GM19193 (cell line): ENCODE measurements at regions not wholly inside any gene's neighbourhood (a gene's known extent, or its start where the extent isn't known, plus 50 kb on each side); places are given as distances from the start of the nearest gene placed in this dataset.

ENCODE experiments used
- POLR2A ChIP-seq: IDR thresholded peaks from 4 replicates; pipeline ENCODE4 v1.6.1; 2011; ENCODE audit not compliant: insufficient read depth, insufficient read length; ENCODE audit errors: extremely low read depth

DNA sequence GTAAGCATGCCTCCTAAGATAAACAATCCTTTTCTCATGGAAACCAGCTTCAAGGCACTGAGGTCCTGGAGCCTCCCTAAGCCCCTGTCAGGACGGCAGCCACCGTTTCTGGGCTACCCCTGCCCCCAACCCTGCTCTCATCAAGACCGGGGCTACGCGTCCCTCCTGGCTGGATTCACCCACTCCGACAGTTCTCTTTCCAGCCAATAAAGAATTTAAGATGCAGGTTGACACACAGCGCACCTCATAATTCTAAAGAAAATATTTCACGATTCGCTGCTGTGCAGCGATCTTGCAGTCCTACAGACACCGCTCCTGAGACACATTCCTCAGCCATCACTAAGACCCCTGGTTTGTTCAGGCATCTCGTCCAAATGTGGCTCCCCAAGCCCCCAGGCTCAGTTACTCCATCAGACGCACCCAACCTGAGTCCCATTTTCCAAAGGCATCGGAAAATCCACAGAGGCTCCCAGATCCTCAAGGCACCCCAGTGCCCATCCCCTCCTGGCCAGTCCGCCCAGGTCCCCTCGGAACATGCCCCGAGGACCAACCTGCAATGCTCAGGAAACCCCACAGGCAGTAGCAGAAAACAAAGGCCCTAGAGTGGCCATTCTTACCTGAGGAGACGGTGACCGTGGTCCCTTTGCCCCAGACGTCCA lies 336.3 kb downstream of the TMEM121 start:
- TF ChIP-seq POLR2A = peak; percentile 48

DNA sequence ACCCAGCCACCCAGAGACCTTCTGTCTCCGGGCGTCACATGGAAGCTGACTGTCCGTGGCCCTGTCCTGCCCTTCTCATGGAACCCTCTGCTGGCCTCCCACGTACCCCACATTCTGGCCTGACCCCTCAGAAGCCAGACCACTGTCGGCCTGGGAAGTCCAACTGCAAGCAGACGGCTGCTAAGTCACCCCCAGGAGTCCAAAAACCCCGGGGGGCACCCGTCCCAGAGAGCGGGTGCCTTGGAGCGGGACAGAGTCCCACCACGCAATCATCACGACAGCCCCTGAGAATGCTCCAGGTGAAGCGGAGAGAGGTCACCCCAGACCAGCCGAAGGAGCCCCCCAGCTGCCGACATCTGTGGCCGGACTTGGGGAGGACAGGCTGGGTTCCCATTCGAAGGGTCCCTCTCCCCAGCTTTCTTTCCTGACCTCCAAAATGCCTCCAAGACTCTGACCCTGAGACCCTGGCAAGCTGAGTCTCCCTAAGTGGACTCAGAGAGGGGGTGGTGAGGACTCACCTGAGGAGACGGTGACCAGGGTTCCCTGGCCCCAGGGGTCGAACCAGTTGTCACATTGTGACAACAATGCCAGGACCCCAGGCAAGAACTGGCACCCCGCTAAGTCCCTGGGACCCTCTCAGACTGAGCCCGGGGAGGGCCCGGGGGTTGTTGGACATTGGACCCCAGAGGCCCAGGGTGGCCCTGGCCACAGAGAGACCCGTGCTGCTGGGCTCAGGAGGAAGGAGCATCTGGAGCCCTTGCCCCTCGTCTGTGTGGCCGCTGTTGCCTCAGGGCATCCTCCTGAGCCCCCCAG lies 337.1 kb downstream of the TMEM121 start:
- peak; percentile 19 for TF ChIP-seq POLR2A

DNA sequence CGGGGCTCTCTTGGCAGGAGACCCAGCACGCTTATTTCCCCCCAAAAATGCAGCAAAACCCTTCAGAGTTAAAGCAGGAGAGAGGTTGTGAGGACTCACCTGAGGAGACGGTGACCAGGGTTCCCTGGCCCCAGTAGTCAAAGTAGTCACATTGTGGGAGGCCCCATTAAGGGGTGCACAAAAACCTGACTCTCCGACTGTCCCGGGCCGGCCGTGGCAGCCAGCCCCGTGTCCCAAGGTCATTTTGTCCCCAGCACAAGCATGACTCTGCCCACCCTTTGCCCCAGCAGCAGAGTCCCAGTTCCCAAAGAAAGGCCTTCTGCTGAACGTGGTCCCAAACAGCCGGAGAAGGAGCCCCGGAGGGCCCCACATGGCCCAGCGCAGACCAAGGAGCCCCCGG lies 337.7 kb downstream of the TMEM121 start:
- TF ChIP-seq POLR2A = no peak

DNA sequence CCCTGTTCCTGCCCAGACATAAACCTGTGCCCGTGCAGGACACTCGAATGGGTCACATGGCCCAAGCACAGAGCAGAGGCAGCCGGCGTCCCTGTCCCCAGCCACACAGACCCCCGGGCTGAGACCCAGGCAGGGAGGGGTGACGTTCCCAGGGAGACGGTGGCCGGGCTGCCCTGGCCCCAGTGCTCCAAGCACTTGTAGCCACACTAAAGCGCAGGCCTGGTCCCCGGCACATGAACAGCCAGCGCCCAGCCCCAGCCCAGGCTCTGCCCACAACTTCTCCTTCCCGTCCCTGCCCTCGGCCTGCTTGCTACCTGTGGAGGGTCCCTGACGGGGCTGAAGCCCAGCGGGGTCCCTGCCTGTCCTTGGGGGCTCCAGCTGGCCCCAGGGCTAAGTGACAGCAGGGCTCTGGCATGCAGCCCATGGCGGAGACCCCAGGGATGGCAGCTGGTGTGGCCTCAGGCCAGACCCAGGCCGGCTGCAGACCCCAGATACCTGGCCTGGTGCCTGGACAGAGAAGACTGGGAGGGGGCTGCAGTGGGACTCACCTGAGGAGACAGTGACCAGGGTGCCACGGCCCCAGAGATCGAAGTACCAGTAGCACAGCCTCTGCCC lies 338.4 kb downstream of the TMEM121 start:
- no peak for TF ChIP-seq POLR2A

DNA sequence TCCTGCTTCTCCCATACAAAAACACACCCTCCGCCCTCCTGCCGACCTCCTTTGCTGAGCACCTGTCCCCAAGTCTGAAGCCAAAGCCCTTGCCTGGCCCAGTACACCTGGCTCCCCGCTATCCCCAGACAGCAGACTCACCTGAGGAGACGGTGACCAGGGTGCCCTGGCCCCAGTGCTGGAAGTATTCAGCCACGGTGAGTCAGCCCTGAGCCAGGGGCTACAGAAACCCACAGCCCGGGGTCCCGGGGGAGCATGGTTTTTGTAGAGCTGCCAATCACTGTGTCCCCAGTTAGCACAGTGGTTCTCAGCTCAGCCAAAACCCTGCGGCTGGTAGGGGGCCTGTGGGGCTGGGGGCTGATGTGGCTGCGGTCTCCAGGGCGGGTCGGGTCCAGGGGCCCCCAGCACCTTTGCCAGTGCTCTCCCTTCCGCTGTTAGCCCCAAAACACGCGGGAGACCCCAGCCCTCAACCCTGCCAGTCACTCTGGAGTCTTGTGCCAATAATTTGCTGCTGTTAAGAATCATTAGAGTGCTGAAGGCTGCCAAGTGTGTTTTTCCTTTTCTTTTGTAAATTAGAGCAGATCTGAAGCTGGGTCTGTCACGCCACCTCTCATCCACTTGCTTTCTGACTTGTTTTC lies 339.0 kb downstream of the TMEM121 start:
- TF ChIP-seq POLR2A = no peak

DNA sequence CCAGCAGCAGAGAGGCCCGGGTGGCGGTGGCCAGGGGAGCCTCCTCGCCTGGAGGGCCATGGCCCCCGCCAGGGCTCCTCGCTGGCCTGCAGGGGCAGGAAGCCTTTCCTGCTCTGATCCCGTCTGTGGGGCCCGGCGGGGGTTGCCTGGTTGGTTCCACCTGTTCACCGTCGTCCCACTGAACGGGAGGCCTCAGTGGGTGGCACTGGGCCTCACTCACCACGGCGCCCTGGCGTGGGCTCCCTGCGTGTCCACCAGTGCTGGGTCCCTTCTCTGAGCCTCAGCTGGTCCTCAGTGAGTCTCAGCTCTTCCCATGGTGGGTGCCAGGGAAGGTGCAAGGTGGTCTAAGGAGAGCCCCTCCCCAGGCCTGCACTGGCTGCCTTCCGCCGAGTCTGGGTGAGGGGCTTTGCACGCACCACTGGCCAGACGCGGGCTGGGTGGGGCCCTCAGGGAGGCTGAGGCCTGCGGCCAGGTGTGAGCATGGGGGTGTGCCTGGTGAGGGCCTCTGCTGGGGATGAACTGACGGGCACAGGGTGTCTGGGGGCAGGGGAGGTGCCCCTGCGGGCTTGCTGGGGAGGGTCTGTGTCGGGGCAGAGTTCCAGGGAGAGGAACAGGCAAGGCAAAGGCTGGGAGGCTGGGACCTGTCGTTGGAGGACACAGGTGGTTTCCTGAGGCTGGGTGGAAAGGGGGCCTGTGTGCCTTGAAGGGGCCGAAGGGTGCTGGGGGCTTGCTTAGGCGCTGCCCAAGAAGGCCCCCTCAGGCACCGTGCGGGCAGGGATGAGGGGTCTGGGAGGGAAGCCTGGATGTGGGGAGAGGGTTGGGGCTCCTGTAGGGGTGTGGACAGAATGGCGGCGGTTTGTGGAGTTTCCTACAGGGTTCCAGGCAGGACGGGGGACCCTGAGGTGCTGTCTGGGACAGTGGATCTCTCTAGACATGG lies 339.8 kb downstream of the TMEM121 start:
- TF ChIP-seq POLR2A = no peak

DNA sequence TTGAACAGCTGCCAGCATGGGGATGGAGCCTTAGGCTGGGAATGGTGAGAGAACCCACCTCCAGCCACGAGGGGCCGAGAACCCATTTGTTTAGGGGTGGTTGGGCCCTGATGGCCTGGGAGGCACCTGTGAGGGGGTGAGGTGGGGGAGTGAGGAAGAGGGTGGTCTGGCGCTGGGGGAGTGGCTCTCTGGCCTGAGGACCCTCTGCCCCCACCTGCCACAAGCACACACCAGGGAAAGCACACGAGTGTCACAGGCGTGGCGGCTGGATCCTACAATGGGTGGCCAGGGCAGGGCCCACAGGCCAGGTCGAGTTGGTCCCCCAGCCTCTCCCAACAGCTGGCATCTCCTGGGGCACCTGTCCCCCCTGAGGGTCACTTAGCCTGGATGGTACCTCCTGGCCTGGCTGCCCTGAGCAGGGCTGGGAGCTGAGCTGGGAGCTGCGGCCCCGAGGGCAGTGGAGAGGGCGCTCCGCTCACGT lies 340.5 kb downstream of the TMEM121 start:
- no peak for TF ChIP-seq POLR2A

DNA sequence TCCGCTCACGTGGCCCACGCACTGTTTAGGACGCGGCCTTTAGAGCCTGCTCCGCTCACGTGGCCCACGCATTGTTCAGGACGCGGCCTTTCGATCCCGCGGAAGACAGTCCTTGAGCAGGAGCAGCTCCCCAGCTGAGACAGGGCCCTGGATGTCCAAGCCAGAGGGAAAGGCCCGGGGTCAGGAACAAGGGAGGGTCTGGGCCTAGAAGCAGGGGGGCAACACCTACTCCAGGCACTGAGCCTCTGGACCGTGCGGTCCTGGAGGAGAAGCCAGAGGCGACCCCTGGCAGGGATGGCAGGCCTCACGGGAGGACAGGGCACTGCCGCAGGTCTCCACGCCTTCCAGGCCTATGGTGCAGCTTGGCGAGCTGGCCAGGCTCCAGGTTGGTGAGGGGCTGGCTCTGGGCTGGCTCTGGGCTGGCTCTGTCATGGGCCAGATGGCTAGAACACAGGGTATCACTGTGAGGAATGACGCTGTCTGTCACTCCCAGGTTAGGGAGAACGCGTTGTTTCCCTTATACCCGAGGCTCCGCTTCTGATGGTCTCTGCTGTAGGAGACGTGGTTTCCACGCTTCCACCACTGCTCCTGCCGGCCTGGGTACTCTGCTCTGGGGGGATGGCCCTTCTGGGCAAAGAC lies 341.7 kb downstream of the TMEM121 start:
- TF ChIP-seq POLR2A = no peak

DNA sequence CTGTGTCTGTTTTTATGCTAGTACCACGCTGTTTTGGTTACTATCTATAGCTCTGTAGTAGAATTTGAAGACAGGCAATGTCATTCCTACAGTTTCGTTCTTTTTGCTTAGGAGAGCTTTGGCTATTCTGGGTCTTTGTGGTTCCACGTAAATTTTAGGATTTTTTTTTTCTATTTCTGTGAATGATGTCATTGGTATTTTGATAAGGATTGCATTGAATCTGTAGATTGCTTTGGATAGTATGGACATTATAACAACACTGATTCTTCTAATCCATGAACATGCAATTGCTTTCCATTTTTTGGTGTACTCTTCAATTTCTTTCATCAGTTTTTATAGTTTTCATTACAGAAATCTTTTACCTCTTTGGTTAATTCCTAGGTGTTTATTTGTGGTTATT lies 345.2 kb downstream of the TMEM121 start:
- no peak for TF ChIP-seq POLR2A

DNA sequence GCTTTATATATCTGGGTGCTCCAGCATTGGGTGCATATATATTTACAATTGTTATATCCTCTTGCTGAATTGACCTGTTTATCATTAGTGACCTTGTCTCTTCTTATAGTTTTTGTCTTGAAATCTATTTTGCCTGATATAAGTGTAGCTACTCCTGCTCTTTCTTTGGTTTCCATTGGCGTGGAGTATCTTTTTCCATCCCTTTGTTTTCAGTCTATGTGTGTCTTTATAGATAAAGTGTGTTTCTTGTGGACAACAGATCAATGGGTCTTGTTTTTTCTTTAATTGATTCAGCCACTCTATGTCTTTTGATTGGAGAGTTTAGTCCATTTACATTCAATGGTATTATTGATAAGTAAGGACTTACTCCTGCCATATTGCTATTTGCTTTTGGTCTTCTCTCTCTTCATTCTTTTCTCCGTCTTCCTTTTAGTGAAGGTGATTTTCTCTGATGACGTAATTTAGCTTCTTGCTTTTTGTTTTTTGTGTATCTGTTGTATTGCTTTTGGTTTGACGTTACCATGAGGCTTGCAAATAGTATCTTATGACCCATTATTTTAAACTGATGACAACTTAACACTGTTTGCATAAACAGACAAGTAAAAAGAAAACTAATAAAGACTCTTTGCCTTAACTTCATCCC lies 347.6 kb downstream of the TMEM121 start:
- TF ChIP-seq POLR2A = no peak

DNA sequence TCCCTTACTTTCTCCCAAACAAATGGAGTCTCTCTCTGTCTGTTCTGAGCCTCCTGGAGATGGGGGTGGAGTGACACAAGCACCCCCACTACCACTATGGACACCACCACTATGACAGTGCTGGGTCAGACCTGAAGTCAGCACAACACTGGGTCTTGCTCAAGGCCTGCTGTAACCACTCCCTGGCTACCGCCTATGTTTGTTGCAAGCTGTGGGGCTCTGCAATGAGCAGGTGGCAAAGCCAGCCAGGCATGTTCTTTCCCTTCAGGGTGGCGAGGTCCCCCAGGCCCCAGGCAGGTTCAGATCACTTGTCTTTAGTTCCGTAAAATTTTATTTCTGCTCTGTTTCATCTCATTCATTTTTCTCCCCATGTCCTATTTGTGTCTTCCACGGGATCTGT lies 349.8 kb downstream of the TMEM121 start:
- TF ChIP-seq POLR2A = no peak

DNA sequence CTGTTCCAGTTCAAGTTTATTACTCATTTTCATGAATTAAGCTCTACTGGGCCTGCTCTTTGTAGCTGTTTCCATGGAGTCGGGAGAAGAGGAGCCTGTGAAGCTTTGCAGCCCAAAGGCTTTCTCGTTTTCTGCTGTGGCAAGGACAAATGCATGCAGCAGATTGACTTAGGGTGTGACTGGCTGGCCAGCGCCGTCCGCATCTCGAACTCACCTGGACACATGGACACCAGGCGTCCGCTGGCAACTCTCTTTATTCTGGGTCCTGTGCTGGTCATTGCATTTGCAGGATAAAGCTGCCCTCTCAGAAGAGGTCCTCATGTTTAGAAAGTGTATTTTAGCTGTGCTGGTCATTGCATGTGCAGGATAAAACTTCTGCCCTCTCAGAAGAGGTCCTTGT lies 350.4 kb downstream of the TMEM121 start:
- no peak for TF ChIP-seq POLR2A

DNA sequence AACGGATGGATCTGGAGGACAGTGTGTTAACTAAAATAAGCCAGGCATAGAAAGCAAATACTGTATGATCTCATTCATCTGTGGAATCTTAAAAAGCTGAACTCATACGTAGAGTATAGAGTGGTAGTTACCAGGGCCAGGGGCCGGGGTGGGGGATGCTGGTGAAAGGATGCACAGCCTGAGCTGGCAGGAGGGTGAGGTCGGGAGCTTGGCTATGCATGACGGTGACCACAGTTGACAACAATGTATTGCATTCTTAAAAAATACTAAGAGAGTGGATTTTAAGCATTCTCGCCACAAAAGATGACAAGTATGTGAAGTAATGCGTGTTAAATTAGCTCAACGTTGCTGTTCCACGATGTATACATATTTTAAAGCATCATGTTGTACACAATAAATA lies 351.3 kb downstream of the TMEM121 start:
- no peak for TF ChIP-seq POLR2A
